NT2/D1 (cell line): ENCODE measurements at regions not wholly inside any gene's neighbourhood (a gene's known extent, or its start where the extent isn't known, plus 50 kb on each side); places are given as distances from the start of the nearest gene placed in this dataset.

Experiments used
- SUZ12 ChIP-seq: IDR thresholded peaks from 2 replicates; pipeline ENCODE4 v1.6.1; 2011; ENCODE audit not compliant: insufficient read length, insufficient read depth; ENCODE audit errors: extremely low read depth
- YY1 ChIP-seq: IDR thresholded peaks from 2 replicates; pipeline ENCODE4 v1.6.1; 2011; ENCODE audit not compliant: insufficient read length, insufficient read depth
- ZNF274 ChIP-seq: IDR thresholded peaks from 2 replicates; pipeline ENCODE4 v1.6.1; 2011; ENCODE audit warnings: mild to moderate bottlenecking, low read depth, low read length

DNA sequence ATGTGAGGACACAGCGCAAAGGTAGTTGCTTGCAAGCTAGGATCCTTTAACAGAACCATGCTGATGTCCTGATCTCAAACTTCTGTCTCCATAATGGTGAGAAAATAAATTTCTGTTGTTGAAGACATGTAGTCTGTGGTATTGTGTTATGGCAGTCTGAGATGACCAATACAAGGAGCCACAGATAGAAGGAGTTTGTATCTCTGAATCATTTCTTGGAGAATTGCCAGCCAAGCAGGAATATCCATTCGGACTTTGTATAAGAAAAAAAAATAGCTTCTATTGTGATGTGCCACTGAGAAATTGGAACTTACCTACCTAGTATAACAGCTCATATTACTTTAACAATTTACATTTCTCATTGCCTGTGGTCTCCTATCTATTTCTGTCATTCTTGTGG, 447.6 kb upstream of the CA10 start:
- TF ChIP-seq ZNF274 (no peak), SUZ12 (no peak), YY1 (no peak)
